ENCODE measurements at regions not wholly inside any gene's neighbourhood (a gene's known extent, or its start where the extent isn't known, plus 50 kb on each side); places are given as distances from the start of the nearest gene placed in this dataset.

DNA sequence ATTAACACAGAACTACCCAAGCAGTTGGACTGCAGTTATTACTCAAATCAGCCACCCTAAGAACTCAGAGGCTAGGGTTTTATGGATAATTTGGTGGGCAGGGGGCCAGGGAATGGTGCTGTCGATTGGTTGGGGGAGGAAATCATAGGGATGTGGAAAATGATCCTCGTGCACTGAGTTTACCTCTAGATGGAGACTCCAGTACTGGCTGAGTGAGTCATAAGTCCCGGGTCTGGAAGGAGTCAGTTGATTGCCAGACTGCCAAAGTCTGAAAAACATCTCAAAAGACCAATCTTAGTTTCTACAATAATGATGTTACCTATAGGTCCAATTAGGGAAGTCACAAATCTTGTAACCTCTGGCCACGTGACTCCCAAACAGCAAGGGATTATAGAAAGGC lies 257.5 kb upstream of the PRMT6 start:
- no peak overlapping the region for H3K27ac ChIP-seq (ENCODE audit: insufficient read depth in 1 of 2, low read depth in 1 of 2, low read length in 2 of 2, poor library complexity in 1 of 2, severe bottlenecking in 2 of 2)
- H3K27me3 ChIP-seq (replicated peaks in 2 of 5; ENCODE audit: control insufficient read depth in 4 of 5, insufficient read depth in 5 of 5, low read length in 4 of 5) = no peaks in the 10 kb centered on the region
- ChIA-PET POLR2A (no interaction called here), CTCF (no interaction called here)
- no peaks in the 10 kb centered on the region for H3K9me3 ChIP-seq (ENCODE audit: control extremely low read depth in 1 of 5, control insufficient read depth in 4 of 5, insufficient read depth in 2 of 5, low read depth in 1 of 5, low read length in 4 of 5)
- H3K4me3 ChIP-seq (ENCODE audit: control insufficient read depth in 1 of 7, extremely low read depth in 1 of 7, insufficient read depth in 4 of 7, low read depth in 2 of 7, low read length in 6 of 7) = no peak overlapping the region
- no peak for DNase-seq
- 88% methylated on average over 1 of the region's 4 CpGs for WGBS (ENCODE audit: insufficient coverage)
- no peaks in the 10 kb centered on the region for H3K4me1 ChIP-seq (ENCODE audit: control extremely low read depth in 1 of 4, control insufficient read depth in 4 of 4, insufficient read depth in 4 of 4, low read length in 3 of 4)
- H3K36me3 ChIP-seq (ENCODE audit: control insufficient read depth in 4 of 4, insufficient read depth in 4 of 4, low read length in 3 of 4) = no peaks in the 10 kb centered on the region

- WGBS (ENCODE audit: insufficient coverage) = no CpG with 5 or more reads among the region's 1 CpG
- Histone ChIP-seq H3K4me3 (ENCODE audit: control insufficient read depth in 1 of 7, extremely low read depth in 1 of 7, insufficient read depth in 4 of 7, low read depth in 2 of 7, low read length in 6 of 7) (no peak overlapping the region), H3K27me3 (replicated peaks in 2 of 5; ENCODE audit: control insufficient read depth in 4 of 5, insufficient read depth in 5 of 5, low read length in 4 of 5) (no peaks in the 10 kb centered on the region), H3K4me1 (ENCODE audit: control extremely low read depth in 1 of 4, control insufficient read depth in 4 of 4, insufficient read depth in 4 of 4, low read length in 3 of 4) (no peaks in the 10 kb centered on the region), H3K27ac (ENCODE audit: insufficient read depth in 1 of 2, low read depth in 1 of 2, low read length in 2 of 2, poor library complexity in 1 of 2, severe bottlenecking in 2 of 2) (no peak overlapping the region), H3K36me3 (ENCODE audit: control insufficient read depth in 4 of 4, insufficient read depth in 4 of 4, low read length in 3 of 4) (no peaks in the 10 kb centered on the region), H3K9me3 (ENCODE audit: control extremely low read depth in 1 of 5, control insufficient read depth in 4 of 5, insufficient read depth in 2 of 5, low read depth in 1 of 5, low read length in 4 of 5) (no peaks in the 10 kb centered on the region)
- DNase-seq = no peak
- ChIA-PET CTCF (no interaction called here), POLR2A (no interaction called here)
These were observed 254.3 kb upstream of the PRMT6 start for GRCh38 chr1:106802181-106802580.

GRCh38 chr1:106814418-106814817 lies 242.1 kb upstream of the PRMT6 start:
- Histone ChIP-seq H3K4me1 (ENCODE audit: control extremely low read depth in 1 of 4, control insufficient read depth in 4 of 4, insufficient read depth in 4 of 4, low read length in 3 of 4) (no peaks in the 10 kb centered on the region), H3K4me3 (ENCODE audit: control insufficient read depth in 1 of 7, extremely low read depth in 1 of 7, insufficient read depth in 4 of 7, low read depth in 2 of 7, low read length in 6 of 7) (no peak overlapping the region), H3K9me3 (ENCODE audit: control extremely low read depth in 1 of 5, control insufficient read depth in 4 of 5, insufficient read depth in 2 of 5, low read depth in 1 of 5, low read length in 4 of 5) (no peaks in the 10 kb centered on the region), H3K27ac (ENCODE audit: insufficient read depth in 1 of 2, low read depth in 1 of 2, low read length in 2 of 2, poor library complexity in 1 of 2, severe bottlenecking in 2 of 2) (no peak overlapping the region), H3K27me3 (replicated peaks in 2 of 5; ENCODE audit: control insufficient read depth in 4 of 5, insufficient read depth in 5 of 5, low read length in 4 of 5) (no peaks in the 10 kb centered on the region), H3K36me3 (ENCODE audit: control insufficient read depth in 4 of 4, insufficient read depth in 4 of 4, low read length in 3 of 4) (no peaks in the 10 kb centered on the region)
- WGBS (ENCODE audit: insufficient coverage) = 92% methylated on average over 2 of the region's 2 CpGs
- DNase-seq = no peak
- ChIA-PET CTCF (no interaction called here), POLR2A (no interaction called here)

DNA sequence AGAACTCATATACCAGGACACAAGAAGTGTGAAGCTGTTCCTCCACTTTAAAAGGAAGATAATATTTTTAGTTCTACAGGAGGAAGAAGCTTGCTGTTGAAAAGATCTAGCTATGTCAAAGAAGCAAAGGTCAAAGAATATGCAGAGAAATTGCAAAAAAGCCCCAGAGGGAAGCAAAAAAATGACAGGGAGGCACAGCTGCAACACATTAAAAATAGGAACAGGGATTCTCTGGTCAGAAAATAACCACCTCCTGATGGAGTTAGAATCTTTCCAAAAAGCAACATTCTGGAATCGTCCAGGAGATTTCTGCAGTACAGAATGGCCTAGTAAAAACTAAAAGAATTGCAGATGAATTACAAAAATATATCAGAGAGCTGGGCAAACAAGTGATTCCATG lies 238.9 kb upstream of the PRMT6 start:
- Histone ChIP-seq H3K9me3 (ENCODE audit: control extremely low read depth in 1 of 5, control insufficient read depth in 4 of 5, insufficient read depth in 2 of 5, low read depth in 1 of 5, low read length in 4 of 5) (no peaks in the 10 kb centered on the region), H3K27ac (ENCODE audit: insufficient read depth in 1 of 2, low read depth in 1 of 2, low read length in 2 of 2, poor library complexity in 1 of 2, severe bottlenecking in 2 of 2) (no peak overlapping the region), H3K4me3 (ENCODE audit: control insufficient read depth in 1 of 7, extremely low read depth in 1 of 7, insufficient read depth in 4 of 7, low read depth in 2 of 7, low read length in 6 of 7) (no peak overlapping the region), H3K27me3 (replicated peaks in 2 of 5; ENCODE audit: control insufficient read depth in 4 of 5, insufficient read depth in 5 of 5, low read length in 4 of 5) (no peaks in the 10 kb centered on the region), H3K4me1 (ENCODE audit: control extremely low read depth in 1 of 4, control insufficient read depth in 4 of 4, insufficient read depth in 4 of 4, low read length in 3 of 4) (no peaks in the 10 kb centered on the region), H3K36me3 (ENCODE audit: control insufficient read depth in 4 of 4, insufficient read depth in 4 of 4, low read length in 3 of 4) (no peaks in the 10 kb centered on the region)
- ChIA-PET CTCF (no interaction called here), POLR2A (no interaction called here)
- no CpG with 5 or more reads among the region's 1 CpG for WGBS (ENCODE audit: insufficient coverage)
- no peak for DNase-seq

- Histone ChIP-seq H3K4me3 (ENCODE audit: control insufficient read depth in 1 of 7, extremely low read depth in 1 of 7, insufficient read depth in 4 of 7, low read depth in 2 of 7, low read length in 6 of 7) (no peak overlapping the region), H3K27me3 (replicated peaks in 2 of 5; ENCODE audit: control insufficient read depth in 4 of 5, insufficient read depth in 5 of 5, low read length in 4 of 5) (no peaks in the 10 kb centered on the region), H3K9me3 (ENCODE audit: control extremely low read depth in 1 of 5, control insufficient read depth in 4 of 5, insufficient read depth in 2 of 5, low read depth in 1 of 5, low read length in 4 of 5) (peaks cover 0 to 1% (median 0%) of the 10 kb centered on the region in 5 experiments), H3K36me3 (ENCODE audit: control insufficient read depth in 4 of 4, insufficient read depth in 4 of 4, low read length in 3 of 4) (no peaks in the 10 kb centered on the region), H3K4me1 (ENCODE audit: control extremely low read depth in 1 of 4, control insufficient read depth in 4 of 4, insufficient read depth in 4 of 4, low read length in 3 of 4) (no peaks in the 10 kb centered on the region), H3K27ac (ENCODE audit: insufficient read depth in 1 of 2, low read depth in 1 of 2, low read length in 2 of 2, poor library complexity in 1 of 2, severe bottlenecking in 2 of 2) (no peak overlapping the region)
- ChIA-PET POLR2A (no interaction called here), CTCF (no interaction called here)
- DNase-seq = no peak
These were observed 225.0 kb upstream of the PRMT6 start for GRCh38 chr1:106831511-106831910.

DNA sequence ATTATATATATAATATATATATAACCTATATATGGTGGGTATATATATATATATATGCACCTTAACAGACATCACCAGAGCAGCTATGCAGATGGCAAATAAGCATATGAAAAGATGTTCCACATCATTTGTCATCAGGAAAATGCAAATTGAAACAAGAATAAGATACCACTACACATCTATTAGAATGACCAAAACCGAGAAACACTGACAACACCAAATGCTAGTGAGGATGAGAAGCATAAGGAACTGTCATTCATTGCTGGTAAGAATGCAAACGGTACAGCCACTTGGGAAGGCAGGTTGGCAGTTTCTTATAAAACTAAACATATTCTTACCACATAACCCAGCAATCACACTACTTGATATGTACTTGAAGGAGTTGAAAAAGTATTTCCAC lies 219.8 kb upstream of the PRMT6 start:
- DNase-seq = no peak
- Histone ChIP-seq H3K4me1 (ENCODE audit: control extremely low read depth in 1 of 4, control insufficient read depth in 4 of 4, insufficient read depth in 4 of 4, low read length in 3 of 4) (no peaks in the 10 kb centered on the region), H3K27me3 (replicated peaks in 2 of 5; ENCODE audit: control insufficient read depth in 4 of 5, insufficient read depth in 5 of 5, low read length in 4 of 5) (no peaks in the 10 kb centered on the region), H3K27ac (ENCODE audit: insufficient read depth in 1 of 2, low read depth in 1 of 2, low read length in 2 of 2, poor library complexity in 1 of 2, severe bottlenecking in 2 of 2) (no peak overlapping the region), H3K4me3 (ENCODE audit: control insufficient read depth in 1 of 7, extremely low read depth in 1 of 7, insufficient read depth in 4 of 7, low read depth in 2 of 7, low read length in 6 of 7) (no peak overlapping the region), H3K9me3 (ENCODE audit: control extremely low read depth in 1 of 5, control insufficient read depth in 4 of 5, insufficient read depth in 2 of 5, low read depth in 1 of 5, low read length in 4 of 5) (peaks cover 0 to 1% (median 0%) of the 10 kb centered on the region in 5 experiments), H3K36me3 (ENCODE audit: control insufficient read depth in 4 of 4, insufficient read depth in 4 of 4, low read length in 3 of 4) (no peaks in the 10 kb centered on the region)
- CTCF ChIA-PET = no interaction called here
- no CpG with 5 or more reads among the region's 2 CpGs for WGBS (ENCODE audit: insufficient coverage)
- POLR2A ChIA-PET = no interaction called here

GRCh38 chr1:106843518-106843917 lies 213.0 kb upstream of the PRMT6 start:
- H3K27me3 ChIP-seq (replicated peaks in 2 of 5; ENCODE audit: control insufficient read depth in 4 of 5, insufficient read depth in 5 of 5, low read length in 4 of 5) = no peaks in the 10 kb centered on the region
- ChIA-PET POLR2A (no interaction called here), CTCF (no interaction called here)
- H3K27ac ChIP-seq (ENCODE audit: insufficient read depth in 1 of 2, low read depth in 1 of 2, low read length in 2 of 2, poor library complexity in 1 of 2, severe bottlenecking in 2 of 2) = no peak overlapping the region
- H3K4me3 ChIP-seq (ENCODE audit: control insufficient read depth in 1 of 7, extremely low read depth in 1 of 7, insufficient read depth in 4 of 7, low read depth in 2 of 7, low read length in 6 of 7) = no peak overlapping the region
- no CpG with 5 or more reads among the region's 4 CpGs for WGBS (ENCODE audit: insufficient coverage)
- H3K9me3 ChIP-seq (ENCODE audit: control extremely low read depth in 1 of 5, control insufficient read depth in 4 of 5, insufficient read depth in 2 of 5, low read depth in 1 of 5, low read length in 4 of 5) = peaks cover 0 to 1% (median 0%) of the 10 kb centered on the region in 5 experiments
- H3K36me3 ChIP-seq (ENCODE audit: control insufficient read depth in 4 of 4, insufficient read depth in 4 of 4, low read length in 3 of 4) = no peaks in the 10 kb centered on the region
- no peaks in the 10 kb centered on the region for H3K4me1 ChIP-seq (ENCODE audit: control extremely low read depth in 1 of 4, control insufficient read depth in 4 of 4, insufficient read depth in 4 of 4, low read length in 3 of 4)
- no peak for DNase-seq

DNA sequence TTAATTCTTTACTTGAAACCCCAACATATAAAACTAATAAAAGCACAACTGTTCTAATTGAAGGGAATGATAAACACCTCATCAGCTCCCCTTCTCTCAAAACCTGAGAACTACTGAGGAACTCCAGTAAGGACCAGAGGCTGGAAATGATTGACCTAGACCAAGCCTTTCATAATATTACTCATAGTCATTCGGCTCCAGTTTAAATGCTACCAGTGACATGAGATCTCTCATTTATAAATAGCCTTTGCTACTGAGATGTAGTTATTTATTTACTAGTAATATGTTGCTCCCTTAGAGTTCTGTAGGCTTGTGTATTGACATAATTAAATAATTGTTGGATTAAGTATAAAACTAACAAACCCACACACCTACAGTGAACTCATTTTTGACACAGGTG lies 209.8 kb upstream of the PRMT6 start:
- CTCF ChIA-PET = no interaction called here
- Histone ChIP-seq H3K4me1 (ENCODE audit: control extremely low read depth in 1 of 4, control insufficient read depth in 4 of 4, insufficient read depth in 4 of 4, low read length in 3 of 4) (no peaks in the 10 kb centered on the region), H3K27ac (ENCODE audit: insufficient read depth in 1 of 2, low read depth in 1 of 2, low read length in 2 of 2, poor library complexity in 1 of 2, severe bottlenecking in 2 of 2) (no peak overlapping the region), H3K36me3 (ENCODE audit: control insufficient read depth in 4 of 4, insufficient read depth in 4 of 4, low read length in 3 of 4) (no peaks in the 10 kb centered on the region), H3K4me3 (ENCODE audit: control insufficient read depth in 1 of 7, extremely low read depth in 1 of 7, insufficient read depth in 4 of 7, low read depth in 2 of 7, low read length in 6 of 7) (no peak overlapping the region), H3K27me3 (replicated peaks in 2 of 5; ENCODE audit: control insufficient read depth in 4 of 5, insufficient read depth in 5 of 5, low read length in 4 of 5) (no peaks in the 10 kb centered on the region), H3K9me3 (ENCODE audit: control extremely low read depth in 1 of 5, control insufficient read depth in 4 of 5, insufficient read depth in 2 of 5, low read depth in 1 of 5, low read length in 4 of 5) (no peaks in the 10 kb centered on the region)
- no peak for DNase-seq
- no CpG with 5 or more reads among the region's 1 CpG for WGBS (ENCODE audit: insufficient coverage)
- POLR2A ChIA-PET = no interaction called here
